GM19035 (cell line): ENCODE measurements at regions not wholly inside any gene's neighbourhood (a gene's known extent, or its start where the extent isn't known, plus 50 kb on each side); places are given as distances from the start of the nearest gene placed in this dataset.
A peak's percentile ranks its signal among the peaks of the same experiment; 100 is the strongest.
"Not testable (repeated sequence)": the region's sequence is repeated elsewhere in the genome, so short reads cannot be mapped to it uniquely, and the experiment has no call there.

ENCODE experiments used
- ATAC-seq: cut with Tn5 transposase; IDR thresholded peaks from one replicate; pipeline ENCODE4 v1.9.1; 2021; ENCODE audit not compliant: unreplicated experiment

DNA sequence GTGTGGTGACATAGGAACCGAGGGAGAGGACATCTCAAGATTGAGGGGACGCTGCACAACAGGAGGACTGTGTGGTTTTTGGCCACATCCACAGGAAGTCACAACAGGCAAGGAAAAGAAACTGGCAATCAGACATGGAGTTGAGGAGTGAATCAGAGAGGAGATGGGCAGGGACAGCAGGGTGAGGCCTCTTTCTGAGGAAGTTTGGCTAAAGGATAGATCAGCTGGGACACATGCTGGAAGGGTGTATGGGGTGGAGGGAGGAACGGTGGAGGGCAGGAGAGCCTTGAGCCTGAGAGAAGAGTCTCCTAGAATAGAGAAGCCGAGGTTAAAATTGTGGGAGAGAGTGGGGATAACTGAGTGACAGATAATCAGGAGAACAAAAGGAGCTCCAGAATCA is 75.1 kb upstream of the CIDEA start:
- not testable (repeated sequence) for ATAC-seq

DNA sequence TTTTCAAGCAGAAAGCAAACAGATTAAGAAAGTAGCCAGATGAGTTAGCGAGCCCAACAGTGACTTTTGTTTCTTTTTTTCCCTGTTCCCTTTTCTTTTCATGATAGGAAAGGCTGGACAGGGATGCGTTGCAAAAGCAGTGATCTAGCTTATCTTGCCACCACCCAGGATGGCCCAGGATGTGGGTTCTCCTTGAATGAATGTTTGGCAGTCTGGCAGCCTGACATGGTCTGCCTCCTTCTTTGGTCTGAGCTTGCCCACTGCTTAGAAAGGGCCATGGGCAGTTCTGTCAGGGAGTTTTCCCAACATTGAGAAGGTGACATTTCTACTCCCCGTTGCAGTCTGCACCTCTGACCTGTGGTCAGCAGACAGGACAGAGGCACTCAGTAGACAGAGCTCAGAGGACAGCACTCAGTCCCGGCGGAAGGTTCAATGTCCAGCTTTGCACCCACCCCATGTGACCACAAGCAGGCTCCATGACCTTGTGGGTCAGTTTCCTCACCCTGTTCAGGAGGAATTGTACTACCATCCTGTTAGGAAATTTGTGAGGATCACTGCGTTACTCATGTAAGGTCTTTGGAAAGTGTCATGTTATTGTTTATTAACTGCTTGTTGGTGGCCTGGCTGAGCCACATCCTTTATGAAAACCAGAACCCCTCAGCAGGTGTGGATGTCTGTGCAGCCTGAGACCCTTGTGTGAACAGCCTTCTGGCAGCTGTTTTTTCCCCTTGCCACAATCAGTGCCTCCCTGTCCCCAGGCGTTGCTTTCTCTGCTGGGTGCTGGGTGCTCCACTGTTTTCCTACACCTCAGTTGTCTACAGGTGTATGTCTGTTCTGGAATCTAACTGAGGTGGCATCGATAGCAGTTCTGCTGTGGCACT is 74.2 kb upstream of the CIDEA start:
- not testable (repeated sequence) for ATAC-seq

DNA sequence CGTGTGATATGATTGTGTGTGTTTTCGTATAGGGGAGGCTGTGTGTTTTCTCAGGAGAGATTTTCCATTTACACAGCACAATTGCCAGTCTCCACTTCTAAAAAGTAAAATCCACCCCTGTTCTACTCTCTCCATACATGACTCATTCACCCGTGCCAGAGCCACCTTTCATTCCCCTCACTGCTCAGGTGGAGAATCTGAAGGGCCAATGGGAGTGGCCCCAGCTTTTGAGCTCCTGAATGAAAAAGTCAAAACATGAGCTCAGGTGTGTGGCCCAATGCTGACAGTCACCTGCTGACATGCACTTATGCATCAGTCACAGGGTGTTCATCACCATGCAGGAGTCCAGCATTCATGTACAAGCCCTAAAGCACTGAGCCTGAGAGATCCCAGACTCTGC is 55.4 kb upstream of the CIDEA start:
- not testable (repeated sequence) for ATAC-seq

DNA sequence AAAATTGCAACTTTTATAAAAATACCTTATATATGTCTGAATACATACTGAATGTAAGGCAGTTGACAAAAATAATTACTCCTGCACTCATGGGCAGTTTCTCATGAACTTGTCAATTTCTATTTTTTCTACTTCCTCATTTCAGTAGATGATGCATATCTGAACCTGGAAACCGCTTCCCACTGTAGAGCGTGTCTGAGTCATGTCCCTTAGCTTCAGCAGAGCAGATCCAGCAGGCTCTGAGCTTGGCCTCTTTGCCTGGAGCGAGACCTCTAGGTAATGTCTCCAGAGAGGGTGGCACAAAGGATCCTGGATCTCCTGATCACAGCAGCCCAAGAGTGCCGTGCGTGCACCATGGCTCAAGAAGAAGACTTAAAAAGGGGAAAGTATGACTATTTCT is 54.0 kb upstream of the CIDEA start:
- ATAC-seq, result peak; percentile 99
